ENCODE measurements at regions not wholly inside any gene's neighbourhood (a gene's known extent, or its start where the extent isn't known, plus 50 kb on each side); places are given as distances from the start of the nearest gene placed in this dataset.
A peak's percentile ranks its signal among the peaks of the same experiment; 100 is the strongest.
"Not testable (repeated sequence)": the region's sequence is repeated elsewhere in the genome, so short reads cannot be mapped to it uniquely, and the experiment has no call there.

- no peak for DNase-seq
Measured at GRCh38 chr1:157262422-157262821, 124.2 kb upstream of the ETV3 start.

- DNase-seq: not testable (repeated sequence)
Measured at GRCh38 chr1:157255891-157256290, 117.7 kb upstream of the ETV3 start.

- not testable (repeated sequence) for DNase-seq
Measured at GRCh38 chr1:157254183-157254582, 116.0 kb upstream of the ETV3 start.

- DNase-seq: no peak
Measured at GRCh38 chr1:157252473-157252872, 114.3 kb upstream of the ETV3 start.

GRCh38 chr1:157249739-157250138 lies 111.5 kb upstream of the ETV3 start:
- no peak for DNase-seq

- DNase-seq: no peak
Measured at GRCh38 chr1:157249326-157249725, 111.1 kb upstream of the ETV3 start.

- DNase-seq: not testable (repeated sequence)
Measured at GRCh38 chr1:157247764-157248049, 109.5 kb upstream of the ETV3 start.

- DNase-seq: no peak
Measured at GRCh38 chr1:157247005-157247763, 109.0 kb upstream of the ETV3 start.

GRCh38 chr1:157245823-157246222 lies 107.6 kb upstream of the ETV3 start:
- no peak for DNase-seq

GRCh38 chr1:157241185-157241538 lies 103.0 kb upstream of the ETV3 start:
- no peak for DNase-seq

- peak; percentile 38 to 59 for DNase-seq
Measured at GRCh38 chr1:157240495-157241184, 102.4 kb upstream of the ETV3 start.

GRCh38 chr1:157239936-157240335 lies 101.7 kb upstream of the ETV3 start:
- DNase-seq: no peak

GRCh38 chr1:157238585-157238984 lies 100.4 kb upstream of the ETV3 start:
- DNase-seq: no peak

GRCh38 chr1:157237981-157238380 lies 99.8 kb upstream of the ETV3 start:
- DNase-seq: no peak

GRCh38 chr1:157237522-157237921 lies 99.3 kb upstream of the ETV3 start:
- DNase-seq: no peak

- no peak for DNase-seq
Measured at GRCh38 chr1:157236072-157236471, 97.9 kb upstream of the ETV3 start.

- no peak for DNase-seq
Measured at GRCh38 chr1:157235307-157235706, 97.1 kb upstream of the ETV3 start.

GRCh38 chr1:157234705-157235273 lies 96.6 kb upstream of the ETV3 start:
- DNase-seq: no peak

GRCh38 chr1:157233131-157233530 lies 94.9 kb upstream of the ETV3 start:
- DNase-seq: no peak

GRCh38 chr1:157231846-157232525 lies 93.8 kb upstream of the ETV3 start:
- no peak for DNase-seq

GRCh38 chr1:157230500-157230899 lies 92.3 kb upstream of the ETV3 start:
- DNase-seq: no peak

- no peak for DNase-seq
Measured at GRCh38 chr1:157227700-157228099, 89.5 kb upstream of the ETV3 start.

GRCh38 chr1:157226739-157227138 lies 88.5 kb upstream of the ETV3 start:
- no peak for DNase-seq

Measured in right lung (tissue), 2 donors.